Astrocyte (in vitro differentiated cells and primary cell): ENCODE measurements at regions not wholly inside any gene's neighbourhood (a gene's known extent, or its start where the extent isn't known, plus 50 kb on each side); places are given as distances from the start of the nearest gene placed in this dataset.

Experiments
- EZH2 ChIP-seq: IDR thresholded peaks from 2 replicates; pipeline ENCODE4 v1.6.1; 2012; ENCODE audit warnings: mild to moderate bottlenecking, low read length, inconsistent platforms; ENCODE audit not compliant: insufficient read depth
- TF ChIP-seq, protein P1 (sequence below): IDR thresholded peaks from 2 replicates; pipeline ENCODE4 v1.5.1; 2011; ENCODE audit warnings: low read depth, mild to moderate bottlenecking, inconsistent platforms, low read length, moderate library complexity; ENCODE audit not compliant: insufficient read depth

DNA sequence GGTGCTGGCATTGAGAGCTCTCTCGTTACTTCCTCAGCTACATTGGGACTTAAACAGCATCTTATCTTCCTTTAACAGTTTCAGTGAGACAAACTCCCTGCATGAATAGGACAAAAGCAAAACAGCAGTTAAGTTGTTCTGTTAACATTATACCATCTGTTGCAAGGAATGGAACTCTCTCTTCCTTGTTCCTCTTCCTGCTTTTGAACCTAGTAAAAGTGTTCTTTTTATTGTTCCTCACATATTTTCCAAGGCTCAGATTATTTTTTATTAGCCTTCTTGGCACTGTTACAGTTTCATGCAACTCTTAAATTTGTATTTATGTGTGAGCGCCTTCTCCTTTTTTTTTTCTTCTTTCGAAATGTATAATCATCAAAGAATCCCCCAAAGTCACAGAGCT is 202.6 kb upstream of the UFM1 start:
- no peak for TF ChIP-seq EZH2
- TF ChIP-seq, protein P1, sequence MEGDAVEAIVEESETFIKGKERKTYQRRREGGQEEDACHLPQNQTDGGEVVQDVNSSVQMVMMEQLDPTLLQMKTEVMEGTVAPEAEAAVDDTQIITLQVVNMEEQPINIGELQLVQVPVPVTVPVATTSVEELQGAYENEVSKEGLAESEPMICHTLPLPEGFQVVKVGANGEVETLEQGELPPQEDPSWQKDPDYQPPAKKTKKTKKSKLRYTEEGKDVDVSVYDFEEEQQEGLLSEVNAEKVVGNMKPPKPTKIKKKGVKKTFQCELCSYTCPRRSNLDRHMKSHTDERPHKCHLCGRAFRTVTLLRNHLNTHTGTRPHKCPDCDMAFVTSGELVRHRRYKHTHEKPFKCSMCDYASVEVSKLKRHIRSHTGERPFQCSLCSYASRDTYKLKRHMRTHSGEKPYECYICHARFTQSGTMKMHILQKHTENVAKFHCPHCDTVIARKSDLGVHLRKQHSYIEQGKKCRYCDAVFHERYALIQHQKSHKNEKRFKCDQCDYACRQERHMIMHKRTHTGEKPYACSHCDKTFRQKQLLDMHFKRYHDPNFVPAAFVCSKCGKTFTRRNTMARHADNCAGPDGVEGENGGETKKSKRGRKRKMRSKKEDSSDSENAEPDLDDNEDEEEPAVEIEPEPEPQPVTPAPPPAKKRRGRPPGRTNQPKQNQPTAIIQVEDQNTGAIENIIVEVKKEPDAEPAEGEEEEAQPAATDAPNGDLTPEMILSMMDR = no peak
